ENCODE measurements at regions not wholly inside any gene's neighbourhood (a gene's known extent, or its start where the extent isn't known, plus 50 kb on each side); places are given as distances from the start of the nearest gene placed in this dataset.
"Not testable (repeated sequence)": the region's sequence is repeated elsewhere in the genome, so short reads cannot be mapped to it uniquely, and the experiment has no call there.

DNA sequence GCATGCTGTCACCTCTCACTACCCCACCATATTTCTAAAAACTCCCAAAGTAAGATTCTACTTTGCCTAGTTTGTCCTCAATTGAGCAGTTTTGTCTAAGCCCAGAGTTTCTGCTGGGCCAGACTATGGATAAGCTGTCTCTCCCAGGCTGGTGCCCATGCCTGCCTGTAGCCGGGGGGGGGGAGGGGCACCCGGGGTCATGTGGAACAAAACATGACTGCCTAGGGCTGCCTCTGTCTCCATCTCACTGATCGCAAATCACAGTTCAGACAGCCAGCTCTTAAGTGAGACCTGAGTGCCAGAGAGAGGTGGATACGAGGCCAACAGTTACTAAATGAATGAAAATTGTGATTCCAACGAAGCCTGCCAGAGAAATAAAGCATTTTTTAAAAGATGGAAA, 78.8 kb upstream of the RPRML start:
- TF ChIP-seq, protein P1, sequence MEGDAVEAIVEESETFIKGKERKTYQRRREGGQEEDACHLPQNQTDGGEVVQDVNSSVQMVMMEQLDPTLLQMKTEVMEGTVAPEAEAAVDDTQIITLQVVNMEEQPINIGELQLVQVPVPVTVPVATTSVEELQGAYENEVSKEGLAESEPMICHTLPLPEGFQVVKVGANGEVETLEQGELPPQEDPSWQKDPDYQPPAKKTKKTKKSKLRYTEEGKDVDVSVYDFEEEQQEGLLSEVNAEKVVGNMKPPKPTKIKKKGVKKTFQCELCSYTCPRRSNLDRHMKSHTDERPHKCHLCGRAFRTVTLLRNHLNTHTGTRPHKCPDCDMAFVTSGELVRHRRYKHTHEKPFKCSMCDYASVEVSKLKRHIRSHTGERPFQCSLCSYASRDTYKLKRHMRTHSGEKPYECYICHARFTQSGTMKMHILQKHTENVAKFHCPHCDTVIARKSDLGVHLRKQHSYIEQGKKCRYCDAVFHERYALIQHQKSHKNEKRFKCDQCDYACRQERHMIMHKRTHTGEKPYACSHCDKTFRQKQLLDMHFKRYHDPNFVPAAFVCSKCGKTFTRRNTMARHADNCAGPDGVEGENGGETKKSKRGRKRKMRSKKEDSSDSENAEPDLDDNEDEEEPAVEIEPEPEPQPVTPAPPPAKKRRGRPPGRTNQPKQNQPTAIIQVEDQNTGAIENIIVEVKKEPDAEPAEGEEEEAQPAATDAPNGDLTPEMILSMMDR (IDR thresholded peaks at IDR 0.05), result no peak
- Histone ChIP-seq H3K4me1 (no peaks in the 10 kb centered on the region), H3K27me3 (no peaks in the 10 kb centered on the region), H3K27ac (no peak overlapping the region), H3K9me3 (no peaks in the 10 kb centered on the region), H3K4me3 (no peak overlapping the region), H3K36me3 (peaks cover 32 to 39% (median 34%) of the 10 kb centered on the region in 3 donors)
- intact Hi-C loops (cut with DNase I; ENCODE audit: low total_unique reads), result no loop called here
- no peak for DNase-seq

DNA sequence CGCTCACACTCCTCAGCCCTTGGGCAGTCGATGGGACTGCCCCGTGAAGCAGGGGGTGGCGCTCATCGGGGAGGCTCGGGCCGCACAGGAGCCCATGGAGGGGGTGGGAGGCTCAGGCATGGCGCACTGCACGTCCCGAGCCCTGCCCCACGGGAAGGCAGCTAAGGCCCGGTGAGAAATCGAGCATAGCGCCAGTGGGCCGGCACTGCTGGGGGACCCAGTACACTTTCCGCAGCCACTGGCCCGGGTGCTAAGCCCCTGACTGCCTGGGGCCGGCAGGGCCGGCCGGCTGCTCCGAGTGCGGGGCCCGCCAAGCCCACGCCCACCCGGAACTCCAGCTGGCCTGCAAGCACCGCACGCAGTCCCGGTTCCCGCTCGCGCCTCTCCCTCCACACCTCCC, 78.2 kb upstream of the RPRML start:
- intact Hi-C loops (cut with DNase I; ENCODE audit: low total_unique reads); DNase-seq; H3K4me3 ChIP-seq; H3K9me3 ChIP-seq; H3K27me3 ChIP-seq; H3K4me1 ChIP-seq; H3K27ac ChIP-seq: not testable (repeated sequence)
- peaks cover 32 to 43% (median 35%) of the 10 kb centered on the region in 3 donors for H3K36me3 ChIP-seq

GRCh38 chr17:47056687-47057086, 77.6 kb upstream of the RPRML start:
- H3K27ac ChIP-seq; DNase-seq; H3K4me1 ChIP-seq; intact Hi-C loops (cut with DNase I; ENCODE audit: low total_unique reads); H3K27me3 ChIP-seq; H3K4me3 ChIP-seq; H3K9me3 ChIP-seq: not testable (repeated sequence)
- peaks cover 32 to 45% (median 35%) of the 10 kb centered on the region in 3 donors for H3K36me3 ChIP-seq
